Pancreas (tissue), 10 donors: ENCODE measurements at regions not wholly inside any gene's neighbourhood (a gene's known extent, or its start where the extent isn't known, plus 50 kb on each side); places are given as distances from the start of the nearest gene placed in this dataset.

ENCODE experiments used
- ATAC-seq, 4 donors: fragments of 200-7000 bp; cut with Tn5 transposase; one replicate each; pipeline versions ENCODE4 v1.8.0 to v1.9.1; 2020; ENCODE audit warnings: mild to moderate bottlenecking in 4 of 4, moderate library complexity in 4 of 4
- DNase-seq, 6 donors: peaks; one replicate each; pipeline ENCODE4 v3.0.0-alpha.2; 2020
- FAIRE-seq: peaks from 2 replicates; lab custom pipeline; 2012; peaks lifted over from hg19 to GRCh38; lab: Jason Lieb, UNC
- H3K27ac ChIP-seq, 4 donors: fragments of 200-600 bp; sonication (generic); 1 replicate in 3 of 4; 2 replicates in 1 of 4; pipeline versions ENCODE4 v1.5.0 to v1.8.0; 2020
- H3K27me3 ChIP-seq, 4 donors: fragments of 200-600 bp; one replicate each; pipeline ENCODE4 v1.8.0; 2021
- H3K36me3 ChIP-seq, 3 donors: fragments of 200-600 bp; sonication (generic) in 1 of 3; one replicate each; pipeline versions ENCODE4 v1.5.0 to v1.8.0; 2020 to 2021
- H3K4me1 ChIP-seq, 3 donors: fragments of 200-600 bp; one replicate each; pipeline ENCODE4 v1.8.0; 2021
- H3K4me3 ChIP-seq, 4 donors: fragments of 200-600 bp; sonication (generic) in 2 of 4; one replicate each; pipeline versions ENCODE4 v1.5.0 to v1.8.0; 2020 to 2021
- H3K9me3 ChIP-seq, 4 donors: fragments of 200-600 bp; one replicate each; pipeline ENCODE4 v1.8.0; 2021
- CTCF ChIP-seq, 4 donors: fragments of 200-600 bp; sonication (generic) in 3 of 4; IDR thresholded peaks; one replicate each; pipeline versions ENCODE4 v1.5.0 to v1.8.0; 2021; ENCODE audit warnings: antibody characterized with exemption in 4 of 4
- WGBS, 2 donors: extraction: QIAGEN DNeasy Blood & Tissue Kit; methylation state at CpG; one replicate each; pipeline ENCODE4 v1.1.7; 2013; 5-methylcytosine and 5-hydroxymethylcytosine counted together
- intact Hi-C, 3 donors: fragments of 100-400 bp; cut with DNase I; formaldehyde crosslinking; loops; one replicate each; pipeline versions ENCODE4 v1.11.1 to v1.14.2; 2022
- donor health status: healthy with polysubstance abuse.
- donor health status: DM: no; HTN: no; CAD: no; lungs with moderate emphysema.
- donor health status: DM: no; HTN: no; CAD: no.
- donor health status: control.
- donor health status: control.
- donor health status: Bipolar disorder and iron deficiency.
- donor health status: DM: yes; HTN: yes; CAD: no.
- donor health status: DM: no; HTN: no; CAD: no.
- donor health status: DM: no; HTN: no; CAD: no.
- donor health status: DM: yes; HTN: yes; CAD: no.

- DNase-seq (no peak), FAIRE-seq (no peak), ATAC-seq (no peak)
- Histone ChIP-seq H3K4me1 (no peaks in the 10 kb centered on the region), H3K4me3 (no peak overlapping the region), H3K27ac (no peak overlapping the region), H3K27me3 (no peaks in the 10 kb centered on the region), H3K36me3 (no peaks in the 10 kb centered on the region), H3K9me3 (no peaks in the 10 kb centered on the region)
- intact Hi-C loops, result no loop called here
- 79 to 80% methylated on average over 2 of the region's 2 CpGs for WGBS, 2 donors
- no peak for TF ChIP-seq CTCF (IDR thresholded peaks at IDR 0.05)
These were observed 196.2 kb downstream of the TUSC7 start for GRCh38 chr3:116905794-116906193.

GRCh38 chr3:116912116-116912515, 202.5 kb downstream of the TUSC7 start:
- Histone ChIP-seq H3K9me3 (no peaks in the 10 kb centered on the region), H3K27ac (no peak overlapping the region), H3K27me3 (no peaks in the 10 kb centered on the region), H3K4me1 (peaks cover 0 to 5% (median 0%) of the 10 kb centered on the region in 3 donors), H3K4me3 (no peak overlapping the region), H3K36me3 (no peaks in the 10 kb centered on the region)
- FAIRE-seq (no peak), ATAC-seq (no peak), DNase-seq (no peak)
- TF ChIP-seq CTCF (IDR thresholded peaks at IDR 0.05), result no peak
- WGBS, 2 donors, result 74 to 81% methylated on average over 1 of the region's 1 CpG
- intact Hi-C loops, result no loop called here

GRCh38 chr3:116914004-116914403, 204.4 kb downstream of the TUSC7 start:
- Histone ChIP-seq H3K9me3 (no peaks in the 10 kb centered on the region), H3K27ac (no peak overlapping the region), H3K4me1 (peaks cover 0 to 5% (median 0%) of the 10 kb centered on the region in 3 donors), H3K36me3 (no peaks in the 10 kb centered on the region), H3K4me3 (no peak overlapping the region), H3K27me3 (no peaks in the 10 kb centered on the region)
- DNase-seq (no peak), FAIRE-seq (no peak), ATAC-seq (no peak)
- TF ChIP-seq CTCF (IDR thresholded peaks at IDR 0.05), result no peak
- intact Hi-C loops, result no loop called here
- 50% methylated on average over 2 of the region's 2 CpGs for WGBS, 2 donors

GRCh38 chr3:116916836-116917235, 207.3 kb downstream of the TUSC7 start:
- TF ChIP-seq CTCF (IDR thresholded peaks at IDR 0.05), result no peak
- FAIRE-seq (no peak), DNase-seq (no peak), ATAC-seq (no peak)
- H3K4me3 ChIP-seq, result no peak overlapping the region
- no peak overlapping the region for H3K27ac ChIP-seq
- H3K4me1 ChIP-seq, result peaks cover 0 to 5% (median 0%) of the 10 kb centered on the region in 3 donors
- H3K27me3 ChIP-seq, result no peaks in the 10 kb centered on the region
- H3K36me3 ChIP-seq, result no peaks in the 10 kb centered on the region
- H3K9me3 ChIP-seq, result no peaks in the 10 kb centered on the region
- intact Hi-C loops, result no loop called here

DNA sequence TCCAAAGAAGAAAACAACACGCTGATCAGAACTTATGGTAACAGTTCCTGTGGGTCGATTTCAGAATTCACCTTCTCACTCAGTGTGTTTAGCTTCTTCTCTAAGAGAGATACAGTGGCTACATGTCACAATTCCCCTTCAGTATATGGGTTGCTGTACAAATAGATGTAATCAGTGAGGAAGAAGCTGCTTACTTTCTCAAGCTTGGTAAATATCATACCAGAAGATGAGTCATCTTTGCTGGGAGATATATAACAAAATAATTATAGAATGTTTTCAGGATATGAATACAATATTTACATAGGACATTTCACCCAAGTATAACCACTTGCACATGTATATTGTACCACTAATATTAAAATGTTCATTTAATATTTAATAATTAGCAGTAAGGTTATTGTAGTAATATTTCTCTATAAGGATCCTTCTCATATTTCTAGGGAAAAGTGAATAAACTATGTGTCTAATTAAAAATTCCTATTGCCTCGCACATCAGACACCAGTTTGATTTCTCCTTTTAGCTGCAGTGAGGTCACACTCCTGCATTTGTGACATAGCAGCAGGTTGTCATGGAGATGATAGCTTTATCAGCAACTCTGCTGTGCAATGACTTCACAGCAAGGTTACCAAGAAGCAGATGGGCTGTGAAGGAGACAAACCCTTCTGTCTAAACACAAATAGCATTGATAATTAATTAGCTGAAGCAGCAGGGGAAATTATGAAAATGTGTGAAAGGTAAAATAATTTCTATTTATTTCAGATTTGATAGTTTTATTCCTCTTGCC, 211.4 kb downstream of the TUSC7 start:
- Histone ChIP-seq H3K27me3 (no peaks in the 10 kb centered on the region), H3K9me3 (no peaks in the 10 kb centered on the region), H3K4me3 (no peak overlapping the region), H3K4me1 (no peaks in the 10 kb centered on the region), H3K36me3 (no peaks in the 10 kb centered on the region), H3K27ac (no peak overlapping the region)
- WGBS, 2 donors, result 34 to 46% methylated on average over 3 of the region's 3 CpGs
- ATAC-seq (no peak), FAIRE-seq (no peak), DNase-seq (no peak)
- no peak for TF ChIP-seq CTCF (IDR thresholded peaks at IDR 0.05)
- intact Hi-C loops, result no loop called here
